ENCODE measurements at regions not wholly inside any gene's neighbourhood (a gene's known extent, or its start where the extent isn't known, plus 50 kb on each side); places are given as distances from the start of the nearest gene placed in this dataset.

GRCh38 chr11:57095417-57095816 lies 86.3 kb upstream of the LRRC55 start:
- no peaks in the 10 kb centered on the region for H3K36me3 ChIP-seq (ENCODE audit: control insufficient read depth, insufficient read depth, low read length)
- H3K4me3 ChIP-seq (replicated peaks; ENCODE audit: low read depth, low read length) = no peak overlapping the region
- no peaks in the 10 kb centered on the region; the same call in 1 of the 2 replicates for H3K27me3 ChIP-seq (replicated peaks; ENCODE audit: control insufficient read depth, insufficient read depth, low read length)
- no peak for TF ChIP-seq CTCF (IDR thresholded peaks at IDR 0.05; ENCODE audit: insufficient read depth, low read length, poor library complexity, severe bottlenecking)
- no peak for DNase-seq (ENCODE audit: extremely low read depth, insufficient read length)

GRCh38 chr11:57095896-57096295 lies 85.9 kb upstream of the LRRC55 start:
- H3K4me3 ChIP-seq (replicated peaks; ENCODE audit: low read depth, low read length) = no peak overlapping the region
- no peak for DNase-seq (ENCODE audit: extremely low read depth, insufficient read length)
- H3K36me3 ChIP-seq (ENCODE audit: control insufficient read depth, insufficient read depth, low read length) = no peaks in the 10 kb centered on the region
- H3K27me3 ChIP-seq (replicated peaks; ENCODE audit: control insufficient read depth, insufficient read depth, low read length) = no peaks in the 10 kb centered on the region
- no peak for TF ChIP-seq CTCF (IDR thresholded peaks at IDR 0.05; ENCODE audit: insufficient read depth, low read length, poor library complexity, severe bottlenecking)

GRCh38 chr11:57097149-57097548 lies 84.6 kb upstream of the LRRC55 start:
- Histone ChIP-seq H3K27me3 (replicated peaks; ENCODE audit: control insufficient read depth, insufficient read depth, low read length) (no peaks in the 10 kb centered on the region), H3K36me3 (ENCODE audit: control insufficient read depth, insufficient read depth, low read length) (no peaks in the 10 kb centered on the region), H3K4me3 (replicated peaks; ENCODE audit: low read depth, low read length) (no peak overlapping the region)
- DNase-seq (ENCODE audit: extremely low read depth, insufficient read length) = no peak
- TF ChIP-seq CTCF (IDR thresholded peaks at IDR 0.05; ENCODE audit: insufficient read depth, low read length, poor library complexity, severe bottlenecking) = no peak

GRCh38 chr11:57098191-57098590 lies 83.6 kb upstream of the LRRC55 start:
- DNase-seq (ENCODE audit: extremely low read depth, insufficient read length) = no peak
- Histone ChIP-seq H3K4me3 (replicated peaks; ENCODE audit: low read depth, low read length) (no peak overlapping the region), H3K27me3 (replicated peaks; ENCODE audit: control insufficient read depth, insufficient read depth, low read length) (no peaks in the 10 kb centered on the region), H3K36me3 (ENCODE audit: control insufficient read depth, insufficient read depth, low read length) (no peaks in the 10 kb centered on the region)
- TF ChIP-seq CTCF (IDR thresholded peaks at IDR 0.05; ENCODE audit: insufficient read depth, low read length, poor library complexity, severe bottlenecking) = no peak

GRCh38 chr11:57100638-57101331 lies 81.0 kb upstream of the LRRC55 start:
- DNase-seq (ENCODE audit: extremely low read depth, insufficient read length) = no peak
- Histone ChIP-seq H3K27me3 (replicated peaks; ENCODE audit: control insufficient read depth, insufficient read depth, low read length) (no peaks in the 10 kb centered on the region), H3K4me3 (replicated peaks; ENCODE audit: low read depth, low read length) (no peak overlapping the region), H3K36me3 (ENCODE audit: control insufficient read depth, insufficient read depth, low read length) (no peaks in the 10 kb centered on the region)
- no peak for TF ChIP-seq CTCF (IDR thresholded peaks at IDR 0.05; ENCODE audit: insufficient read depth, low read length, poor library complexity, severe bottlenecking)

Measured in GM06990 (cell line).